OCI-LY7 (cell line): ENCODE measurements at regions not wholly inside any gene's neighbourhood (a gene's known extent, or its start where the extent isn't known, plus 50 kb on each side); places are given as distances from the start of the nearest gene placed in this dataset.

ENCODE experiments used
- BruUV-seq: library from RNA; stranded (reverse); fragments of 400-500 nt; replicated peaks from 2 replicates; lab custom pipeline; 2021; lab: Mats Ljungman, UMichigan
- CTCF ChIA-PET: fragments of 300-600 bp; sonication (Branson Sonifier 250); formaldehyde crosslinking; loops from one replicate; lab custom pipeline; 2022; ENCODE audit warnings: antibody characterized with exemption; ENCODE audit not compliant: unreplicated experiment; lab: Charles Lee
- POLR2A ChIA-PET: fragments of 300-600 bp; sonication (Branson Sonifier 250); formaldehyde crosslinking; loops from one replicate; lab custom pipeline; 2022; ENCODE audit warnings: antibody characterized with exemption; lab: Charles Lee
- DNase-seq: peaks from one replicate; pipeline ENCODE4 v3.0.0-alpha.2; 2015; ENCODE audit warnings: low spot score
- H2AFZ ChIP-seq: fragments of 200-600 bp; sonication (generic), shearing (Covaris generic); 2 replicates; pipeline ENCODE4 v1.6.1; 2014; ENCODE audit warnings: mild to moderate bottlenecking, antibody characterized with exemption, low read length, moderate library complexity
- H3K27ac ChIP-seq: fragments of 200-600 bp; sonication (generic); 2 replicates; pipeline ENCODE4 v1.5.1; 2014; ENCODE audit warnings: mixed run types, low read depth, mild to moderate bottlenecking, moderate library complexity, low read length, inconsistent platforms; ENCODE audit not compliant: poor library complexity, severe bottlenecking
- H3K36me3 ChIP-seq: fragments of 200-600 bp; sonication (generic); 2 replicates; pipeline ENCODE4 v1.6.1; 2014; ENCODE audit warnings: mild to moderate bottlenecking, antibody characterized with exemption, low read length, moderate library complexity, mixed read lengths; ENCODE audit not compliant: insufficient read depth
- H3K4me1 ChIP-seq: fragments of 200-600 bp; sonication (generic); 2 replicates; pipeline ENCODE4 v1.5.1; 2014; ENCODE audit warnings: mild to moderate bottlenecking, low read length; ENCODE audit not compliant: insufficient read depth, poor library complexity, severe bottlenecking
- H3K4me2 ChIP-seq: fragments of 200-600 bp; sonication (generic); 2 replicates; pipeline ENCODE4 v1.6.1; 2014; ENCODE audit warnings: mild to moderate bottlenecking, low read length
- H3K4me3 ChIP-seq: fragments of 200-600 bp; sonication (generic); 2 replicates; pipeline ENCODE4 v1.5.1; 2014; ENCODE audit warnings: mild to moderate bottlenecking, low read depth, low read length; ENCODE audit not compliant: poor library complexity, severe bottlenecking
- H3K79me2 ChIP-seq: fragments of 200-600 bp; sonication (generic); 2 replicates; pipeline ENCODE4 v1.6.1; 2016; ENCODE audit warnings: low read depth, mild to moderate bottlenecking, low read length, moderate library complexity, mixed read lengths; ENCODE audit not compliant: insufficient read depth
- H3K9me2 ChIP-seq: fragments of 200-600 bp; sonication (generic); 2 replicates; pipeline ENCODE4 v1.6.1; 2016; ENCODE audit warnings: mild to moderate bottlenecking, low read length, mixed read lengths; ENCODE audit not compliant: insufficient read depth
- H3K9me3 ChIP-seq: fragments of 200-600 bp; sonication (generic); 2 replicates; pipeline ENCODE4 v1.6.1; 2014; ENCODE audit warnings: mild to moderate bottlenecking, mixed run types, low read length, mixed read lengths
- H4K20me1 ChIP-seq: fragments of 200-600 bp; sonication (generic); 2 replicates; pipeline ENCODE4 v1.6.1; 2014; ENCODE audit warnings: mild to moderate bottlenecking, antibody characterized with exemption, low read length, moderate library complexity, mixed read lengths; ENCODE audit not compliant: insufficient read depth
- EZH2phosphoT487 ChIP-seq: fragments of 200-600 bp; sonication (generic); IDR thresholded peaks from 2 replicates; pipeline ENCODE4 v1.6.1; 2018; ENCODE audit warnings: low read depth, borderline replicate concordance, mild to moderate bottlenecking, mixed run types, antibody characterized with exemption, low read length, moderate library complexity, mixed read lengths
- intact Hi-C: fragments of 100-400 bp; cut with micrococcal nuclease; formaldehyde crosslinking; loops from one replicate; pipeline ENCODE4 v1.10.0; 2022; ENCODE audit not compliant: unreplicated experiment
- TF ChIP-seq, protein P1 (sequence below): fragments of 200-600 bp; sonication (generic); conservative IDR thresholded peaks from 2 replicates; pipeline ENCODE4 v1.5.1; 2014; ENCODE audit warnings: mild to moderate bottlenecking, antibody characterized with exemption, low read length, moderate library complexity, mixed read lengths

DNA sequence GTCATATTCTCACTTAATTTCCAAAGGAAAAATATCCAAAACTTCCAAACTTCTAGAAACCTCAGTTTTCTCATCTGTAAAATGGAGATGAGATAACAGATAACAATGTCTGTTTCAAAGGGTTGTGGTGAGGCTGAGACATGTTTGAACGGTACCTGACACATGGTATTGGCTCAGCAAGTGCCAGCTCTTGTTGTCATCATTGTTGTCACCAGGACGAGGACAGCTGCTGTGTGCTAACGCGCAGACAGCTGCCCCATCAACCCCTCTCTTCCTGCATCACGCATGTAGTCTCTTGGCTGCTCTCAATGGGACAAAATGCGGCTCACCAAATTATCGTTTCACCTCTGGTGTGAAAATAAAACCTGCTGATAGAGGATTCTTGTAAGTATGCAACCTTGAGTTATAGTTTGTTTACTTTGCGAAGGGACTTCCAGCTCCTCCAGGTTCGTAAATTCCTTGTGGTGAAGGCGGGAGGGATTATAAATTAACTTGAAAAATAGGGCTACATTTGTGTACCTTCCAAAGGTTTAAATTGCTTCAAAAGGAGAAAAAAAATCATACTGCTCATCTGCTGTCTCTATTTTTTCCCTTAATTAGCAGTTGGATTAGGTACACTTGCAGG is 605.4 kb downstream of the BCL11A start:
- H3K27ac ChIP-seq, result no peak overlapping the region
- no peaks in the 10 kb centered on the region for H3K4me1 ChIP-seq
- H2AFZ ChIP-seq, result no peak overlapping the region
- ChIA-PET CTCF (no interaction called here), POLR2A (interaction anchor here (0.7 to 1.4 kb wide), 2 partner anchors 14 to 171 kb away, joined by 4 to 5 read pairs; no protein-coding TSS in a partner anchor)
- H3K36me3 ChIP-seq, result no peaks in the 10 kb centered on the region
- no peak overlapping the region for H3K4me2 ChIP-seq
- TF ChIP-seq, protein P1, sequence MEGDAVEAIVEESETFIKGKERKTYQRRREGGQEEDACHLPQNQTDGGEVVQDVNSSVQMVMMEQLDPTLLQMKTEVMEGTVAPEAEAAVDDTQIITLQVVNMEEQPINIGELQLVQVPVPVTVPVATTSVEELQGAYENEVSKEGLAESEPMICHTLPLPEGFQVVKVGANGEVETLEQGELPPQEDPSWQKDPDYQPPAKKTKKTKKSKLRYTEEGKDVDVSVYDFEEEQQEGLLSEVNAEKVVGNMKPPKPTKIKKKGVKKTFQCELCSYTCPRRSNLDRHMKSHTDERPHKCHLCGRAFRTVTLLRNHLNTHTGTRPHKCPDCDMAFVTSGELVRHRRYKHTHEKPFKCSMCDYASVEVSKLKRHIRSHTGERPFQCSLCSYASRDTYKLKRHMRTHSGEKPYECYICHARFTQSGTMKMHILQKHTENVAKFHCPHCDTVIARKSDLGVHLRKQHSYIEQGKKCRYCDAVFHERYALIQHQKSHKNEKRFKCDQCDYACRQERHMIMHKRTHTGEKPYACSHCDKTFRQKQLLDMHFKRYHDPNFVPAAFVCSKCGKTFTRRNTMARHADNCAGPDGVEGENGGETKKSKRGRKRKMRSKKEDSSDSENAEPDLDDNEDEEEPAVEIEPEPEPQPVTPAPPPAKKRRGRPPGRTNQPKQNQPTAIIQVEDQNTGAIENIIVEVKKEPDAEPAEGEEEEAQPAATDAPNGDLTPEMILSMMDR, result no peak
- no peak for TF ChIP-seq EZH2phosphoT487
- BruUV-seq, result no TSS peak
- no peaks in the 10 kb centered on the region for H4K20me1 ChIP-seq
- intact Hi-C loops, result no loop called here
- no peak overlapping the region for H3K4me3 ChIP-seq
- no peaks in the 10 kb centered on the region for H3K9me2 ChIP-seq
- no peaks in the 10 kb centered on the region for H3K9me3 ChIP-seq
- no peaks in the 10 kb centered on the region for H3K79me2 ChIP-seq
- DNase-seq, result no peak

DNA sequence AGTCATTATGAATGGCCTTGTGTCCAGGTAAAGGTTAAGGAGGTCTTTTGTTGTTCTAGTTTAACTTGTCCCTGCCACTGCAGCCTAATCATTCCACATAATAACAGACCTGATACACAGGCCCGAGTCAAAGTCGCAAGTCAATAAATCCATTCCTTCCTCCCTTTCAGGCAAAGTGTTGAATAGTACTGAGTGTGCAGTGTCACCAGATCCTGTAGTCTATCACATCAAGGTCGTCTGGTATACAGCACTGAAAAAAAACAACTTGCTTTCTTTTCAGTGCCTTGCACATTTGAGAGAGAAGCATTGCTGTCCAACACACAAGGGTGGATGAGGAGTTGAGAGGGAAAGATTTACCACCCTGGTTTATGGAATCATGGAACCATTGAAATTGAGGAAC is 606.2 kb downstream of the BCL11A start:
- H3K79me2 ChIP-seq, result no peaks in the 10 kb centered on the region
- no peak overlapping the region for H2AFZ ChIP-seq
- H3K9me2 ChIP-seq, result no peaks in the 10 kb centered on the region
- intact Hi-C loops, result no loop called here
- H3K4me2 ChIP-seq, result no peak overlapping the region
- DNase-seq, result no peak
- no peak for TF ChIP-seq EZH2phosphoT487
- TF ChIP-seq, protein P1, result no peak
- H3K4me1 ChIP-seq, result no peaks in the 10 kb centered on the region
- BruUV-seq, result no TSS peak
- H3K27ac ChIP-seq, result no peak overlapping the region
- ChIA-PET POLR2A (no interaction called here), CTCF (no interaction called here)
- H3K9me3 ChIP-seq, result no peaks in the 10 kb centered on the region
- H3K36me3 ChIP-seq, result no peaks in the 10 kb centered on the region
- H4K20me1 ChIP-seq, result no peaks in the 10 kb centered on the region
- no peak overlapping the region for H3K4me3 ChIP-seq

DNA sequence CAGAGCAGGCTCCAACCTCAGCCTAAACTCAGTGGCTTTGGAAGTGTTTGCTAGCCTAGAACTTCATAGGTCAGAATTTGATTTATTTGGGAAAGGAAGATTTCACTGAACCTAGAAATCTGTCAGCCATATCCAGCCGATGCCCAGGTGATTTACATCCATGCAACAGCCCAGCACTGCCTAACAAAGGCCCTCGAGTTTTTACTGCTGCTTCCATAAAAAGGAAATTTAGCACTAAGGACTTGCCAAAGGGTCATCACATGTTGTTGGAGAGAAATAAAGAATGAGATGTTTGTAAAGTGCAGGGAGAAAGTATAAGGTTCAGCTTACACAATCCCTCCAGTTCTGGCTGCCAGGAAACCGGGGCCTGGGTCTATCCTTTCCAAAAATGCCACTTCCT is 614.2 kb downstream of the BCL11A start:
- no peak for TF ChIP-seq EZH2phosphoT487
- TF ChIP-seq, protein P1, result no peak
- intact Hi-C loops, result no loop called here
- H2AFZ ChIP-seq, result no peak overlapping the region
- H3K36me3 ChIP-seq, result no peaks in the 10 kb centered on the region
- H3K4me2 ChIP-seq, result no peak overlapping the region
- no TSS peak for BruUV-seq
- no peak overlapping the region for H3K4me3 ChIP-seq
- ChIA-PET CTCF (no interaction called here), POLR2A (interaction anchor here (0.6 kb wide), 1 partner anchor 903 kb away, joined by 6 read pairs; no protein-coding TSS in a partner anchor)
- no peak for DNase-seq
- no peaks in the 10 kb centered on the region for H3K79me2 ChIP-seq
- H3K9me2 ChIP-seq, result no peaks in the 10 kb centered on the region
- H3K4me1 ChIP-seq, result no peaks in the 10 kb centered on the region
- H4K20me1 ChIP-seq, result no peaks in the 10 kb centered on the region
- H3K9me3 ChIP-seq, result no peaks in the 10 kb centered on the region
- no peak overlapping the region for H3K27ac ChIP-seq
